ENCODE measurements at regions not wholly inside any gene's neighbourhood (a gene's known extent, or its start where the extent isn't known, plus 50 kb on each side); places are given as distances from the start of the nearest gene placed in this dataset.

- ATAC-seq (ENCODE audit: low FRiP score) (no peak), DNase-seq (no peak)
- Histone ChIP-seq H3K36me3 (ENCODE audit: control insufficient read depth in 1 of 2, insufficient read depth in 2 of 2, low read length in 1 of 2) (no peaks in the 10 kb centered on the region), H3K4me3 (ENCODE audit: low read length in 2 of 2) (no peak overlapping the region), H3K27ac (ENCODE audit: low read depth in 1 of 2, low read length in 2 of 2) (no peak overlapping the region), H3K27me3 (ENCODE audit: control insufficient read depth in 1 of 2, insufficient read depth in 2 of 2, low read length in 1 of 2) (no peaks in the 10 kb centered on the region), H3K4me1 (ENCODE audit: control insufficient read depth in 1 of 2, insufficient read depth in 2 of 2, low read length in 2 of 2) (no peaks in the 10 kb centered on the region), H3K9me3 (ENCODE audit: control insufficient read depth, low read length) (peaks cover 2% of the 10 kb centered on the region)
- intact Hi-C loops (cut with DNase I): no loop called here
Measured at GRCh38 chr18:33517950-33518349, 60.1 kb upstream of the ASXL3 start.

- peaks cover 2% of the 10 kb centered on the region for H3K9me3 ChIP-seq (ENCODE audit: control insufficient read depth, low read length)
- no peaks in the 10 kb centered on the region for H3K27me3 ChIP-seq (ENCODE audit: control insufficient read depth in 1 of 2, insufficient read depth in 2 of 2, low read length in 1 of 2)
- intact Hi-C loops (cut with DNase I): no loop called here
- no peaks in the 10 kb centered on the region for H3K4me1 ChIP-seq (ENCODE audit: control insufficient read depth in 1 of 2, insufficient read depth in 2 of 2, low read length in 2 of 2)
- no peak overlapping the region for H3K4me3 ChIP-seq (ENCODE audit: low read length in 2 of 2)
- ATAC-seq (ENCODE audit: low FRiP score) (no peak), DNase-seq (no peak)
- no peak overlapping the region for H3K27ac ChIP-seq (ENCODE audit: low read depth in 1 of 2, low read length in 2 of 2)
- H3K36me3 ChIP-seq (ENCODE audit: control insufficient read depth in 1 of 2, insufficient read depth in 2 of 2, low read length in 1 of 2): no peaks in the 10 kb centered on the region
Measured at GRCh38 chr18:33513027-33513426, 65.0 kb upstream of the ASXL3 start.

- intact Hi-C loops (cut with DNase I): no loop called here
- DNase-seq (no peak), ATAC-seq (ENCODE audit: low FRiP score) (no peak)
- Histone ChIP-seq H3K9me3 (ENCODE audit: control insufficient read depth, low read length) (no peaks in the 10 kb centered on the region), H3K4me3 (ENCODE audit: low read length in 2 of 2) (no peak overlapping the region), H3K4me1 (ENCODE audit: control insufficient read depth in 1 of 2, insufficient read depth in 2 of 2, low read length in 2 of 2) (no peaks in the 10 kb centered on the region), H3K27me3 (ENCODE audit: control insufficient read depth in 1 of 2, insufficient read depth in 2 of 2, low read length in 1 of 2) (no peaks in the 10 kb centered on the region), H3K27ac (ENCODE audit: low read depth in 1 of 2, low read length in 2 of 2) (no peak overlapping the region), H3K36me3 (ENCODE audit: control insufficient read depth in 1 of 2, insufficient read depth in 2 of 2, low read length in 1 of 2) (no peaks in the 10 kb centered on the region)
- 55 to 66% methylated on average over 1 of the region's 1 CpG for WGBS, 2 donors
Measured at GRCh38 chr18:33507019-33507418, 66.5 kb upstream of the CCDC178 start.

GRCh38 chr18:33505798-33506197, 65.3 kb upstream of the CCDC178 start:
- DNase-seq (no peak), ATAC-seq (ENCODE audit: low FRiP score) (no peak)
- H3K36me3 ChIP-seq (ENCODE audit: control insufficient read depth in 1 of 2, insufficient read depth in 2 of 2, low read length in 1 of 2): no peaks in the 10 kb centered on the region
- H3K9me3 ChIP-seq (ENCODE audit: control insufficient read depth, low read length): no peaks in the 10 kb centered on the region
- H3K27me3 ChIP-seq (ENCODE audit: control insufficient read depth in 1 of 2, insufficient read depth in 2 of 2, low read length in 1 of 2): no peaks in the 10 kb centered on the region
- no peaks in the 10 kb centered on the region for H3K4me1 ChIP-seq (ENCODE audit: control insufficient read depth in 1 of 2, insufficient read depth in 2 of 2, low read length in 2 of 2)
- no peak overlapping the region for H3K27ac ChIP-seq (ENCODE audit: low read depth in 1 of 2, low read length in 2 of 2)
- intact Hi-C loops (cut with DNase I): no loop called here
- no peak overlapping the region for H3K4me3 ChIP-seq (ENCODE audit: low read length in 2 of 2)

- H3K4me1 ChIP-seq (ENCODE audit: control insufficient read depth in 1 of 2, insufficient read depth in 2 of 2, low read length in 2 of 2): no peaks in the 10 kb centered on the region
- H3K36me3 ChIP-seq (ENCODE audit: control insufficient read depth in 1 of 2, insufficient read depth in 2 of 2, low read length in 1 of 2): no peaks in the 10 kb centered on the region
- intact Hi-C loops (cut with DNase I): no loop called here
- H3K9me3 ChIP-seq (ENCODE audit: control insufficient read depth, low read length): no peaks in the 10 kb centered on the region
- DNase-seq (no peak), ATAC-seq (ENCODE audit: low FRiP score) (no peak)
- no peak overlapping the region for H3K27ac ChIP-seq (ENCODE audit: low read depth in 1 of 2, low read length in 2 of 2)
- no peaks in the 10 kb centered on the region for H3K27me3 ChIP-seq (ENCODE audit: control insufficient read depth in 1 of 2, insufficient read depth in 2 of 2, low read length in 1 of 2)
- H3K4me3 ChIP-seq (ENCODE audit: low read length in 2 of 2): no peak overlapping the region
- WGBS, 2 donors: 89 to 98% methylated on average over 2 of the region's 2 CpGs
Measured at GRCh38 chr18:33505297-33505696, 64.8 kb upstream of the CCDC178 start.

GRCh38 chr18:33495278-33495677, 54.8 kb upstream of the CCDC178 start:
- DNase-seq (no peak), ATAC-seq (ENCODE audit: low FRiP score) (no peak)
- no peaks in the 10 kb centered on the region for H3K4me1 ChIP-seq (ENCODE audit: control insufficient read depth in 1 of 2, insufficient read depth in 2 of 2, low read length in 2 of 2)
- H3K27me3 ChIP-seq (ENCODE audit: control insufficient read depth in 1 of 2, insufficient read depth in 2 of 2, low read length in 1 of 2): peaks cover 0 to 1% of the 10 kb centered on the region in 2 donors
- H3K27ac ChIP-seq (ENCODE audit: low read depth in 1 of 2, low read length in 2 of 2): no peak overlapping the region
- no peaks in the 10 kb centered on the region for H3K9me3 ChIP-seq (ENCODE audit: control insufficient read depth, low read length)
- no peaks in the 10 kb centered on the region for H3K36me3 ChIP-seq (ENCODE audit: control insufficient read depth in 1 of 2, insufficient read depth in 2 of 2, low read length in 1 of 2)
- intact Hi-C loops (cut with DNase I): loop anchor here (10.0 kb wide), 1 partner anchor 260 kb away; no protein-coding TSS in a partner anchor
- no peak overlapping the region for H3K4me3 ChIP-seq (ENCODE audit: low read length in 2 of 2)
- WGBS, 2 donors: 65 to 79% methylated on average over 1 of the region's 1 CpG

Data from aorta (tissue), 5 donors.